HFF-Myc (cell line): ENCODE measurements at regions not wholly inside any gene's neighbourhood (a gene's known extent, or its start where the extent isn't known, plus 50 kb on each side); places are given as distances from the start of the nearest gene placed in this dataset.

Experiments used
- DNase-seq: peaks from one replicate; pipeline ENCODE4 v3.0.0-alpha.2; 2011; ENCODE audit warnings: low read depth; ENCODE audit errors: extremely low read depth
- H3K4me3 ChIP-seq: replicated peaks from 2 replicates; pipeline ENCODE4 v1.5.1; 2011; ENCODE audit warnings: low read depth, mild to moderate bottlenecking, control low read depth, low read length
- TF ChIP-seq, protein P1 (sequence below): IDR thresholded peaks from 2 replicates; pipeline ENCODE4 v1.5.1; 2012; ENCODE audit warnings: mild to moderate bottlenecking, low read depth, low read length, control low read depth; ENCODE audit errors: missing control alignments

GRCh38 chrX:40267334-40268187 is 169.8 kb upstream of the BCOR start:
- no peak for DNase-seq
- H3K4me3 ChIP-seq, result peak overlapping the region; percentile 25
- TF ChIP-seq, protein P1, sequence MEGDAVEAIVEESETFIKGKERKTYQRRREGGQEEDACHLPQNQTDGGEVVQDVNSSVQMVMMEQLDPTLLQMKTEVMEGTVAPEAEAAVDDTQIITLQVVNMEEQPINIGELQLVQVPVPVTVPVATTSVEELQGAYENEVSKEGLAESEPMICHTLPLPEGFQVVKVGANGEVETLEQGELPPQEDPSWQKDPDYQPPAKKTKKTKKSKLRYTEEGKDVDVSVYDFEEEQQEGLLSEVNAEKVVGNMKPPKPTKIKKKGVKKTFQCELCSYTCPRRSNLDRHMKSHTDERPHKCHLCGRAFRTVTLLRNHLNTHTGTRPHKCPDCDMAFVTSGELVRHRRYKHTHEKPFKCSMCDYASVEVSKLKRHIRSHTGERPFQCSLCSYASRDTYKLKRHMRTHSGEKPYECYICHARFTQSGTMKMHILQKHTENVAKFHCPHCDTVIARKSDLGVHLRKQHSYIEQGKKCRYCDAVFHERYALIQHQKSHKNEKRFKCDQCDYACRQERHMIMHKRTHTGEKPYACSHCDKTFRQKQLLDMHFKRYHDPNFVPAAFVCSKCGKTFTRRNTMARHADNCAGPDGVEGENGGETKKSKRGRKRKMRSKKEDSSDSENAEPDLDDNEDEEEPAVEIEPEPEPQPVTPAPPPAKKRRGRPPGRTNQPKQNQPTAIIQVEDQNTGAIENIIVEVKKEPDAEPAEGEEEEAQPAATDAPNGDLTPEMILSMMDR, result no peak

DNA sequence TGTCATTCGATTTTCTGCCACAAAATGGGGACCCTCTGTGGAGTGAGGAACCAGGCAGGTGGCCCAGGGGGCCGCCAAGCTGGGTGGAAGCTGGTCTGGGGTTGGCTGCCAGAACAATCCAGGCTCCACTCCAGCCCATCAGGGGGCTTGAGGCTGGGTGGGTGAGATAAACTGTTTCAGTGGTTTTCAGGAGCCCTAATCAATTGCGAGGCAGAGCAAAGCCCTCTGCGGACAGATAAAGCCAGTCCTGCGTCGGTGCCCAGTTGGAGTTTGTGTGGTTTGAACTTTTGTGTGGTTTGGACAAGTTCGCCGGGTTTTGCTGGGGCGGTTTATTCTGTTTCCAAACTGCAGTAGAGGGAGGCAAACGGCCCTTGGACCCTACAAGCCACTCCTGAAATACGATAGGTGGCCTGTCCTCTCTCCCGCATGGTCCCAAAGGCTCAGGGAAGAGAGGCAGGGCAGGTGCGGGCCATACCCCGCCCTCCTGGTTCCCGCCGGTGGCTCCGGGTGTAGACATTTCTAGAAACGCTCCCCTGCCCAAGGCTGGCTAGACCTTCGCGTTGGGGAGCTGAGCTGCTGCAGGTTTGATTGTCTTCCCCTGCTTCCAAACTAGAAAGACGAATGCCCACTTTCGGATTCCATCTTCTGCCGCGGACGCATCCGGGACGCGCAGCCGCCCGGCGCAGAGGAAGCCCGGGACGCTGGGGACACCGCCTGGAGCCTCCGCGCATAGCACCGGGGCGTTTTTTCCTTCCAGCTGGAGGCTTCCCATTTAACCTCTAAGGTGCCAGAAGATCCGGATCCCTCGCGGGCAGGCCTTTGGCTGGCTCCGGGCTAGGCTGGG is 169.0 kb upstream of the BCOR start:
- TF ChIP-seq, protein P1, result peak; percentile 60
- DNase-seq, result no peak
- peak overlapping the region; percentile 25; the same call in 1 of the 2 replicates for H3K4me3 ChIP-seq

DNA sequence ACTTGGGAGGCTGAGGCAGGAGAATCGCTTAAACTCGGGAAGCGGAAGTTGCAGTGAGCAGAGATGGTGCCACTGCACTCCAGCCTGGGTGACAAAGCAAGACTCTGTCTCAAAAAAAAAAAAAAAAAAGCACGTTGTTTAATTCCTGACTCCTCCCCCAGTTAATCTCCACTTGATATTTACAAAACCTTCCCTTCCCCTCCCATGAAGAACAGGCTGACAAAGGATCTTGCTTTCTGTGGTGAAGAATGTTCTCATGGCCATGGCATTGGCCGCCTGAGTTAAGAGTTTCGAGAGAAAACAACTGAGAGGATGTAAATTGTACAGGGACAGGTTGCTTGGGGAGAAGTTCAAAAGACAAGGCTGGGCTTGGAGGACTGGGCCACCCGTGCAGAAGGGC is 168.2 kb upstream of the BCOR start:
- H3K4me3 ChIP-seq, result no peak overlapping the region
- DNase-seq, result no peak
- TF ChIP-seq, protein P1, result no peak

DNA sequence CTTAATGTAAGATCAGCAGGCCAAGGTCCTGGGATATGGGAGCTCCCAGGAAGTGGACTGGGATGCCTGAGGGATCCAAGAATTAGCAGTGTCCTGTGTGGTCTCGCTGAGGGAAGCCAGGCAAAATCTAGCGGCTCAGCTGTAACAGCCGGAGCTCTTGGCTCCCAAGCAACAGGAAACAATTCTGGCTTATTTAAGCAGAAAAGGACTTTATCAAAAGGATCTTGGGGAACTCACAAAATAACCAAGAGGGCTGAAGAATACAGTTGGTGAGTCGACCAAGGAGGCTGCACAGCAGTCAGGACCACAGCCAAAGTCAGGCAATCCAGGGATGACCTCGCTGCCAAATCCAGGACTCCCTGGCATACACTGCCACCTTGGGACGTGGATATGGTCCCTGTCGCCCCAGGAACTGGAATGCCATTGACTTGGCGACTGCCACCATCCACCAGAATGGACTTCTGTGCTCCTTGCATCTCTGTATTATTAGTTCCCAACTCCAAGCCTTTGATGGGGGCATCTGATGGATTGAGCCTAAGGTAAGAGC is 165.3 kb upstream of the BCOR start:
- no peak for DNase-seq
- no peak overlapping the region for H3K4me3 ChIP-seq
- TF ChIP-seq, protein P1, result no peak

- TF ChIP-seq, protein P1, result no peak
- H3K4me3 ChIP-seq, result no peak overlapping the region
- no peak for DNase-seq
These were observed 164.6 kb upstream of the BCOR start for GRCh38 chrX:40262157-40263013.

- TF ChIP-seq, protein P1, result no peak
- DNase-seq, result no peak
- H3K4me3 ChIP-seq, result no peak overlapping the region
These were observed 164.0 kb upstream of the BCOR start for GRCh38 chrX:40261833-40262156.
